Adrenal gland (tissue), 5 donors: ENCODE measurements at regions not wholly inside any gene's neighbourhood (a gene's known extent, or its start where the extent isn't known, plus 50 kb on each side); places are given as distances from the start of the nearest gene placed in this dataset.

Source experiments
- CTCF ChIP-seq, 6 experiments: fragments of 450-650 bp in 4 of 6; fragments of 200-600 bp in 2 of 6; sonication (generic) in 1 of 6; IDR thresholded peaks; 1 replicate in 5 of 6; 2 replicates in 1 of 6; pipeline versions ENCODE4 v1.5.1 to v1.8.0; 2016 to 2021; ENCODE audit warnings: antibody characterized with exemption in 6 of 6, mild to moderate bottlenecking in 2 of 6, moderate library complexity in 1 of 6
- POLR2A ChIP-seq, 2 donors: fragments of 450-650 bp; IDR thresholded peaks; one replicate each; pipeline ENCODE4 v1.6.1; 2017; ENCODE audit warnings: antibody characterized with exemption in 2 of 2, mild to moderate bottlenecking in 2 of 2, moderate library complexity in 1 of 2
- donor health status: DM: no; HTN: no; CAD: no.

- TF ChIP-seq CTCF (IDR thresholded peaks at IDR 0.05) (no peak), POLR2A (IDR thresholded peaks at IDR 0.05) (no peak)
Observed at GRCh38 chr2:35526741-35527140, 828.8 kb upstream of the CRIM1 start.
